HG03558 (cell line): ENCODE measurements at regions not wholly inside any gene's neighbourhood (a gene's known extent, or its start where the extent isn't known, plus 50 kb on each side); places are given as distances from the start of the nearest gene placed in this dataset.
"Not testable (repeated sequence)": the region's sequence is repeated elsewhere in the genome, so short reads cannot be mapped to it uniquely, and the experiment has no call there.

Experiments
- ATAC-seq: cut with Tn5 transposase; IDR thresholded peaks from one replicate; pipeline ENCODE4 v1.9.1; 2021; ENCODE audit warnings: moderate number of reproducible peaks; ENCODE audit not compliant: unreplicated experiment; ENCODE audit errors: extremely low read depth

- no peak for ATAC-seq
These were observed 341.3 kb upstream of the THBS1 start for GRCh38 chr15:39239562-39239961.

DNA sequence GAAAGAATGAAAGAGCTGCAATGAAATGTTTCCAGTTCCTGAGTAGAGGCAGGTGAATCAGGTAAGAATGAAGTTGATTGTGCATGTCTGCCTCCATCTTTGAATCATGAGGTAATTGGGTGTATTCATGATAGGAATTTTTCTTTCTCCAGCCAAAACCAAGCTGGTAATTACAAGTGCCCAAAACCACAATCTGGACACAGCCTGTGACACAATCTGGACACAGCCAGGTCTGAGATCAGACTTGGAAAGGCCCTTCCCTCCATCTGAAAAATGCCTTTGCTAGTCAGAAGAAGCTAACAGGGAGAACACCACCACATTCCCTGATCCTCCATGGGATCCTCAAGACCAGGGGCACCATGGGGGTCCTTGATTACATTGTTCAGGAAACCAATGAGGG lies 338.5 kb upstream of the THBS1 start:
- ATAC-seq: no peak

- ATAC-seq: no peak
These were observed 337.5 kb upstream of the THBS1 start for GRCh38 chr15:39243396-39243795.

DNA sequence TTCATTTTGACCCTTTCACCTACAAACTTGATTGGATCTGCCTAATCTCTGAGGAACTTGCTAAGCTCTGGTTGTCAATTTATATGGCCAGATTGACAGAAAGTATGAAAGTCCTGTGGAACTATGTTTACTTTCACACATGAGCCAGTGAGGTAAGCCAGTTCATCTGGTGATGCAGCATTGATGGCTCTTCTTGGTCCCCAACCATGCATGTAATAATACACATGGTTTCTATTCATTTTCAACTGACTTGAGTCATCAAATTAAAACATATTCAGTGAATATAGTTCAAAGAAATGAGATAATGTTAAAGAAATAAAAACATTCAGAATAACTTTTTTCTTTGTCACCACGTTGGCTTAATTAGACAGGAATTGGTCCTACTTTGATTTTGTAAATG lies 336.1 kb upstream of the THBS1 start:
- no peak for ATAC-seq

DNA sequence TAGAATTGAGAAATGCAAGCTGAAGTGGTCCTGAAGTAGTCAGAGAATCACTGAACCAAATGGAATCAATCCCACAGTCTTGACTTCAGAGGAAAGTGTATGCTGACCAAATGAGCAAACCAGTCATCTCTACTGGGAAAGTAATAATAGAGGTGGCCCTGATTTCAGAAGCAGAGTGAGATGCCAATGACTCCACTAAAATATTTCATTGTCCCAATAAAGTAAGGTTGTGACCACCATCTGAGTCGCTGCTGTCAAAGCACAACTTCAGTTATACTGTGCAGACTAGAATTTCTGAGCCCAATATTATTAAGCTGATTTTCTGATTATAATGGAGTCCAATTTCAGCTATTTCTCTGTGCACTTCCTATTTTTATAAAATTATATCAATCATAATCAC lies 334.4 kb upstream of the THBS1 start:
- no peak for ATAC-seq

DNA sequence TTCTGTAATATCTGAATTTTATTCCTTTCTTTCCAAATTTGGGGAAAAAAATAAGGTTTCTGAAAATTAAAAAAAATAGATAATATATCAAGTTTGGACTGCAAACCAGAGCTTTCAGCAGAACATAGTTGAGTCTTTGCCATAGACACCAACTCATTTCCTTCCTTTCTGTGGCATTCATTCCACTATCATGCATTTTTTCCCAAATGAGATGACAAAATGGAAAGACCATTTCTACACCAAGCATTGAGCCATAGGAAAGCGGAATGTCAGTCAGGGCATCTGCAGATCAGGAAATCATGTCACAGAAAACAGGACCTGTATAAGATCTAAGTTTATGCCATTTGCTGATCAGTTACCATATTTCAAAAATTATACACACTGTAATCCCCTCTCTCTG lies 333.3 kb upstream of the THBS1 start:
- ATAC-seq: no peak

GRCh38 chr15:39248204-39248603 lies 332.7 kb upstream of the THBS1 start:
- no peak for ATAC-seq

DNA sequence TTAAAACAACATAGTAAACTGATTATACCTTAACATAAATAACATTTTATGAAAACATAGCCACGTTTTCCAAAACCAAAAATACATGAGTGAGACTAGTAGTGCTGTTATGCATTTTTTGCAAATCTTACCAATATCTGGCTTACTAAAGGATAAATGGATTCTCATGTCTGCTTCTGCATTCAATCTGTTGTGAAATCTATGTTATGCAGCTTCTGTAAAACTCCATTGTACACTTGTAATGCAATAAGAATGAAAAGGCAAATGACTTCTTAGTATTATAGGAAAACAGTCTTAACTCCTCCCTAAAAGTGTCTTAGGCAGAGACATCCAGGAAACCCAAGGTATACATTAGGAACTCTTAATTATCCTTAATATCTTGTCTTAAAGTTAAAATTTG lies 330.9 kb upstream of the THBS1 start:
- ATAC-seq: no peak

DNA sequence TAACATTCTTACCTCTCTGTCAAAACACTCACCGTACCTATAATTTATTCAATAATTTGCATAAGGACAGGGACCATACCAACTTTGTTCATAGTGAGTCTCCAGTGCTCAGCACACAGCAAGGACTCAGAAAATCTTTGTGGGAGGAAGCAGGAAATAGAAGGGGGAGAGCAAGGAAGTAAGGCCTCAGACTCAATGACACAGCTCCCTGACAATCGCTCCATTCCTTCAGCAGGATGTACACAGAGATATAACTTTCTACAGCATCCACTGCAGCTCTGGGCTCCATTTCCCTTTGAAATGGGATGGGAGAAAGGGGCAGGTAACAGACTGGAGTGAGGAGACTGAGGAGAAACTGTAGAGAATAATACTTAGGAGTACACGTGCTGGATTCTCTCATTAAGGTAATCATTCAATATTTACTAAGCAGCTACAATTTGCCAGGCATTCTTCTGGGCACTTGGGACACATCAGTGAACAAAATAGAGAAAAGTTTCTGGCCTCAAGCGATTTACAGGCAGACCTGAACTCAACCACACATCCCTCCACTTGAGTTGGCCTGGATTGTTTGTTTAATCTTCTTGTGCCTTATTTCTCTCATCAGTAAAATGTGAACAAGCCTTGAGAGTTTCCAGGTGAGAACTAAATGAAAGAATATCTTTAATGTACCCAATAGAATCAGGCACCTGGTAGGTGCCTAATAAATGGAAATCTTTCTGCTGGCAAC lies 330.3 kb upstream of the THBS1 start:
- ATAC-seq: no peak

GRCh38 chr15:39251413-39252133 lies 329.3 kb upstream of the THBS1 start:
- ATAC-seq: no peak

GRCh38 chr15:39252134-39252470 lies 328.8 kb upstream of the THBS1 start:
- ATAC-seq: no peak

GRCh38 chr15:39253552-39253951 lies 327.3 kb upstream of the THBS1 start:
- ATAC-seq: no peak

DNA sequence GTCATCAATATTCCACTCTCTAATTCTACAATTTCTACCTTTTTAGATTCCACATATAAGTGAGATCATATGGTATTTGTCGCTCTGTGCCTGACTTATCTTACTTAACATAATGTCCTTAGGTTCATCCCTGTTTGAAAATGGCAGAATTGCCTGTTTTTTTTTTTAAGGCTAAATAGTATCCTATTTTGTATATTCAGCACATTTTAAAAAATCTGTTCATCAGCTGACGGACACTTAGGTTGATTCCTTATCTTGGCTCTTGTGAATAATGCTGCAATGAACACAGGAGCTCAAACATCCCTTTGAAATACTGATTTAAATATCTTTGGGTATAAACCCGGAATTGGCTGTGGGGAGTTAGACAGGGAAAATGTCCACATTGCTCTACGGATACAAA lies 326.7 kb upstream of the THBS1 start:
- no peak for ATAC-seq

DNA sequence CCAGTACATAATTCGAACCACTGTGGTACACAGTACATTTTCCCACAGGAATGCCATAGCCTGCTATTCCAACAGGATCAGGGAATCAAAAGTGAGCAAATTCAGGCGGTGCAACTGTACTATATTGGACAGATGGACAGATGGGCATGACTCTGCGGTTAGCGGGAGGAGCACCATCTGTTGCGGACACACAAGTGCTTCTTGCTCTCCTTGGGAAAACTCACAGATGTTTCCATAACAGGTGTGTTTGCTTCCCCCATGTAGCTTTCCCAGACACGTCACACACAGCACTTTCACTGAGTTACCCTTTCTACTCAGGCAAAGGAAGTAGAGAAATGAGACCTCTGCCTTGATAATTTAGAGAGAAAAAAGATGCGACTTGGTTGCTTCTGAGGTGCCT lies 325.1 kb upstream of the THBS1 start:
- ATAC-seq: no peak

- no peak for ATAC-seq
These were observed 320.5 kb upstream of the THBS1 start for GRCh38 chr15:39260391-39260790.

GRCh38 chr15:39260791-39261190 lies 320.1 kb upstream of the THBS1 start:
- no peak for ATAC-seq

DNA sequence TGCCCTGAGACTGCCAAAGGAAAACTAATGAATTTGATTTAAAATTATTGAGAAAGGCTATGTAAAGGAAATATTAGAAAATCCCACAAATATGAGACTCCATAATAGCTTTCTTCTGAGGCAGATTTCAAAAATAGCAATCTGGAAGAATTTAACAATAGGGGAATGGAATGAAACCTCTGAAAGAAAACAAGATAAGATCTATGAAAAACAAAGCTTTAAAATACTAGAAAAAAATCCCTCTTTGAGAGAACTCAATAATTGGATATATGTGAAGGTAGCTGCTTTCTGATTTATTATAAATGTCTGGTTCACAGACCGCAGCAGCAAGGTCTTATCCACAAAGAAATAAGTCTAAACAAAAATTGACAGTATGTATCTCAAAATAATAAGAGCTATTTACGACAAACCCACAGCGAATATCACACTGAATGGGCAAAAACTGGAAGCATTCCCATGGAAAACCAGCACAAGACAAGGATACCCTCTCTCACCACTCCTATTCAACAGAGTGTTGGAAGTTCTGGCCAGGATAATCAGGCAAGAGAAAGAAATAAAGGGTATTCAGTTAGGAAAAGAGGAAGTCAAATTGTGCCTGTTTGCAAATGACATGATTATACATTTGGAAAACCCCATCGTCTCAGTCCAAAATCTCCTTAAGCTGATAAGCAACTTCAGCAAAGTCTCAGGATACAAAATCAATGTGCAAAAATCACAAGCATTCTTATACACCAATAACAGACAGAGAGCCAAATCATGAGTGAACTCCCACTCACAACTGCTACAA lies 319.3 kb upstream of the THBS1 start:
- ATAC-seq: not testable (repeated sequence)

- ATAC-seq: not testable (repeated sequence)
These were observed 317.7 kb upstream of the THBS1 start for GRCh38 chr15:39262995-39263772.

- ATAC-seq: no peak
These were observed 315.6 kb upstream of the THBS1 start for GRCh38 chr15:39265261-39265660.

GRCh38 chr15:39266890-39267289 lies 314.0 kb upstream of the THBS1 start:
- no peak for ATAC-seq

GRCh38 chr15:39267685-39268084 lies 313.2 kb upstream of the THBS1 start:
- no peak for ATAC-seq
